Stimulated activated naive CD4-positive, alpha-beta T cell (primary cell): ENCODE measurements at regions not wholly inside any gene's neighbourhood (a gene's known extent, or its start where the extent isn't known, plus 50 kb on each side); places are given as distances from the start of the nearest gene placed in this dataset.
"Not testable (repeated sequence)": the region's sequence is repeated elsewhere in the genome, so short reads cannot be mapped to it uniquely, and the experiment has no call there.

Experiments
- DNase-seq, 6 experiments: peaks; one replicate each; lab custom pipeline; 2025; lab: John Stamatoyannopoulos, UW

DNA sequence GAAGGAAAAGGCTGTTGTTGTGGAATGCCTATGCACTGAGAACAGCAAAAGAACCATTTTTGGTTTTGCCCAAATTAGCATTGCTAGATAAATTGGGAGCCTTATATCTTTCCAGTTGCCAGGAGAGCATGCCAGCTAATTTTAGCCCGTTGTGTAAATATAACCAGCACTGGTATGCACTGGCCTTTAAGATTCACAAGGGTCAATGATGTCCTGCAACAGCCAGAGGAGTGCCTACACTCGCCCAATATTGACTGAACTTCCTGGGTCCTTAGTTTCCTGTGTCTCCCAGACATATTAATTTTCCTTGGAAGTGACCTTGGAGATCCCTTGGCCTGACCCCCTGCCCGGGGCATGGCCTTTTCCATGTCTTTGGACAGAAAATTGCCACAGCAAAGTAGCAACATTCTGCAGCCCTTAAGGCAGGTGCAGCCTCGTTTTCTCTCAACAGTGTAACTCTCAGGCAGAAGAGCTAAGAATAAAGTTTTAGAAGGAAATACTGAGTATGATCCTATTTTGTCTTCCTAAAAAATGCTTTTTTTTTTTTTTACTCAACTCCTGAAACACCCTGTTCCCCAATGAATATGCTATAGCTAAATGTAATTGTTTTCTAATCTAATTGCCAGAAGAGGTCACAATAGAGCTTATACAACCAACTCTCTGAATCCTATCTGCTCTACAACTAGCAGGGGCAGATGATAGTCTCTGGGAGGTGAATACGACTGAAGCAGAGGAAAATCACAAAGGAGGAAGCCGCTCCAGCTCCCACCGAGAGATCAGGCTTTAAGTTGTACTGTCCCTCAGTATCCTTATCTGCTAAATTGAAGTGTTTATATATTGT lies 131.9 kb upstream of the PCGF5 start:
- peak in 3 of 6 experiments; percentile 7 to 42 (median 32) for DNase-seq

DNA sequence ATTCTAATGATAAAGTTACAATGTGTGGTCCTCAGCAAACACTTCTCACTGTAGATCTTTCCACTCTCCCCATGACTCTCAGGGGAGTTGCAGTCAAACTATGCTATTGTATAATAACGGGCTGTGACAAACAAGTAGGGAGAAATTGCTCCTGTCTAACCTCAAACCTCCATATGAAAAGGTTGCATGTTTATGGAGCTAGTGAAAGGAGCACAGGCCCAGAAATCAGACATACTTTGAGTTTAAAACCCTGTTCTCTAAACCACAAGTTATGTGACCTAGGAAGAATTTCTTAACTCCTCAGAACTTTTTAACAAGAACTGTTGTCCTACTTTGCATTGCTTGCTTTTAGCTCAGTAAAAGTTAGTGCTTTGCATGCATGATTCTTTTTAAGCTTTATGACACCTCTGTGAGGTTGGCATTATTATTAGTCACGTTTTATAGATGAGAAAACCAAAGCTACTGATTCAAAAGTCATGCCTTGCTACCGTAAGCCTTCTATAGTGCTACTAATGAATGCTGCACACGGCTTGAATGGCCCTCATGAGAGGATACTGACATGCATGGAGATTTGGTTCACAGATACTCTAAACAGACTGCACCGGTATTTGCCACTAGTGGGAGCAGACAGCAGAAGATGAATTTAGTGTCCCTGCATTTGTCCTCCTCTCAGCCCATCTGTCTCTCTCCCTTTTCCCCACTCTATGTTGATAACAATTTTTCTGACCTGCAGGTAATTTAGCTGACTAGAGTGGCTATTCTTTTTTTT lies 129.5 kb upstream of the PCGF5 start:
- no peak for DNase-seq

DNA sequence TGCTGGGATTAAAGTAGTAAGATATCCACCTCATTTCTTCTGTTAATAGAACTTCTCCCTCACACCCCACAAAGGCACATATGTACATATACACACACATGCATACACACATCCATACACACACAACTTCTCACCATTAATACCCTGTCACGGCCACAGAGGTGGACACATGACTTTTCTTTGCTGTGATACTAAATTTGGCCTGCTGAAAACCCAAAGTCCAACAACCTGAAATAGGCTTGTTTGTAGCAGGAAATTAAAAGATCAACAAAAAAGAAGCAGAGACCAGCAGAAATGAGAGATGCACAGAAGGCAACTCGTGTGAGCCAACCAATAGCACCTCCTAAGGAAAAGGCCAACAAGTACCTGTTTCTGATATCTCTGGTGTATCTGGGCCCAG lies 128.7 kb upstream of the PCGF5 start:
- DNase-seq = no peak

GRCh38 chr10:91096274-91096673 lies 124.2 kb upstream of the PCGF5 start:
- no peak for DNase-seq

DNA sequence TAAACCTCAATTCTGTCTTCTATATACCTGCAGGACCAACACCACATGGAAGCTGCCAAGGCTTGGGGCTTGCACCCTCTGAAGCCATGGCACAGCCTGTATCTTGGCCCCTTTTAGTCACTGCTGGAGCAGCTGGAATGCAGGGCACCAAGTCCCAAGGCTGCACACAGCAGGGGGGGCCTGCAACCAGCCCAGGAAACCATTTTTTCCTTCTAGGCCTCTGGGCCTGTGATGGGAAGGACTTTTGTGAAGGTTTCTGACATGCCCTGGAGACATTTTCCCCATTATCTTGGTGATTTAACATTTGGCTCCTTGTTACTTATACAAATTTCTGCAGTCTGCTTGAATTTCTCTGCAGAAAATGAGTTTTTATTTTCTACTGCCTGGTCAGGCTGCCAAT lies 123.2 kb upstream of the PCGF5 start:
- no peak for DNase-seq

- DNase-seq = not testable (repeated sequence)
Observed at GRCh38 chr10:91098021-91098420, 122.4 kb upstream of the PCGF5 start.

GRCh38 chr10:91103384-91104192 lies 116.9 kb upstream of the PCGF5 start:
- DNase-seq = no peak

DNA sequence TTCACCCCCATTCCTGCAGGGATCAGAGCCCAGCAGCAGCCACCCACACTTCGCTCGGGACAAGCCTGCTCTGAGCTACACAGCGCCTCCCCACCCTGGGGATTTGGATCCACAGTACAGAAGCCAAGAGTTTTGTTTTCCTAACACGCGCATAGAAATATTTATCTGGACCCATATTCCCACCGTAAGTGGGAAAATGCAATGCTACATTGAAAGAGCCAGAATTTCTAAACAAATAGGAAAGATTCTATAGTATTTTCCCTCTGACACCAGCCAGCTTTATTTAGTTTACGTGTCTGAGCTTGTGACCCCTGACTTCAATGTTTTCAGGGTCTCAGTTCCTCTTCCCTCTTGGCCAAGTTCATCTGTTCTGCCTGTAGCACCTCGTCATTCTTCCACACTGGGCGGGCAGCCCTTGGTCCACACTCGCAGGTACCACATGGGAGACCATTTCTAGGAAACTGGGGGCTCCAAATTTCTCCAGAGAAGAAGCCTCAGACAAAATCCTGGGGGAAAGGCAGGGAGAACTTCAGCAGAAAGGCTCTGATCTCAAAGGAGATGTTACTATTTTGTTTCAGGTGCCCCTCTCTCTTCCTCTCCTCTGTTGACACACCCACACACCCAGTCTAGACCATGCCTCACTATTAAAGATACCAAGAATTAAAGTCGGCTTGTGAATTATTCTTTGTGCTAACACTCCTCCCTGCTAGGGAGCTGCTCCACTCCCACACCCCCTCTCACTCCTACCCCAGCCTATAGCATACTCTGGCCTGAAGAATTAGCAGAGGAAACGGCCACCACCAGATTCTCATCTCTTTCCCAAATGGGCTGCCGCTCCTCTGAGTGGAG lies 116.0 kb upstream of the PCGF5 start:
- DNase-seq = no peak

DNA sequence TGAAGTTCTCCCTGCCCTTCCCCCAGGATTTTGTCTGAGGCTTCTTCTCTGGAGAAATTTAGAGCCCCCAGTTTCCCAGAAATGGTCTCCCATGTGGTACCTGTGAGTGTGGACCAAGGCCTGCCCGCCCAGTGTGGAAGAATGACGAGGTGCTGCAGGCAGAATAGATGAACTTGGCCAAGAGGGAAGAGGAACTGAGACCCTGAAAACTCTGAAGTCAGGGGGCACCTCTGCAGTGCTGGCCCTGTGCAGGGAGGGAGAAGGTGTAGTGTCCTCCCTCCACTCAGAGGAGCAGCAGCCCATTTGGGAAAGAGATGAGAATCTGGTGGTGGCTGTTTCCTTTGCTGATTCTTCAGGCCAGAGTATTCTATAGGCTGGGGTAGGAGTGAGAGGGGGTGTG lies 115.2 kb upstream of the PCGF5 start:
- DNase-seq = no peak

GRCh38 chr10:91108820-91109219 lies 111.6 kb upstream of the PCGF5 start:
- DNase-seq = no peak

- no peak for DNase-seq
Observed at GRCh38 chr10:91111060-91111459, 109.4 kb upstream of the PCGF5 start.

GRCh38 chr10:91115618-91116390 lies 104.7 kb upstream of the PCGF5 start:
- no peak for DNase-seq

DNA sequence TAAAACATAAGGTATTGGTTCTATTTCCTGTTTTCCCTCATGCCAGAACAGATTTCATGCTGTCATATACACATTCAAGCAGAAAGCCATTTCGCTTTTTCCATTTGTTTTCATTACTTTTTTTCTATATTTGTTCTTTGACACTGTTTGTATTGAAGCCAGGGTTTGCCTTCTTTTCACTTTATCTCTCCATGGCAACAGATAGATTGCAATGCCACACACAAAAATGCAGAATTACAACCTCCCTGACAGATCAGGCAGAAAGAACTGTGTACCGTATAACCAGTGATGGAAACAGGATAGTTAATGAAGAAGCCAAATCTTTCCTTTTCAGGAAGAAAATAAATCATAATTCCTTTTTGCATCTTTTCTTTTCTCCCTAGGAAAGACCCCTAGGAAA lies 103.0 kb upstream of the PCGF5 start:
- DNase-seq = no peak

- DNase-seq = no peak
Observed at GRCh38 chr10:91120348-91120747, 100.1 kb upstream of the PCGF5 start.

GRCh38 chr10:91123261-91123660 lies 97.2 kb upstream of the PCGF5 start:
- DNase-seq = no peak

DNA sequence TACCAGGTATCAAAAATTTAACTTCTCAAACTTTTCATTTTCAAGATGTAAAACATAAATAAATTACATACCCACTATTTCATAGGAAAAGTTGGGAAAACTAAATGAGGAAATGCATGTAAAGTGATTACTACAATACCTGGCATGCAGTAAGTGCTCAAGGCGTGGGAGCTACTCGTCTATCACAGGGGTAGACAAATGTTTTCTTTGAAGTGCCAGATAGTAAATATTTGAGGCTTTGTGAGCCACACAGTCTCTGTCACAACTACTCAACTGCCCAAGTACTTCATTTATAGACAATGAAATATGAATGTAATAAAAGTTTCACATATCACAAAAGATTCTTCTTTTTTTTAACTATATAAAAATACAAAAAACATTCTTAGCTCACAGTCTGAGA lies 96.4 kb upstream of the PCGF5 start:
- DNase-seq = no peak

DNA sequence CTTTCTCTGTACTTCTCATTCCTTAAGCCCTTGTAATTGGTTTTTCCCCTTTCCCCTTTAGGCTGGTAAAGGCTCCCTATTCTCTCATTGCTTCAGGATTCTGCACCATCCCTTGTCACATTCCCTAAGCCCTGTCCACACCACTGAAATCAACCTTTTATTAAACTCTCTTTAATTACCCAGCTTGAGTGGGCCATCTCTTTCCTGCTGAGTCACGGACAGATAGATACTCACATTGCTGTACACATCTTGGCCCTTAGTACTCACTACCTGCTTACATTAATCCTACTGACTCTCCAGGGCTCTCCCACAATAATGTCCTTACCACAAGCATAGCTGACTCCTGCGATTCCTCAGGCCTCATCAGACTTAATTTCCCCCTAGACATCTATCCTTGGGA lies 94.0 kb upstream of the PCGF5 start:
- DNase-seq = no peak

GRCh38 chr10:91127341-91128082 lies 93.0 kb upstream of the PCGF5 start:
- DNase-seq = no peak

DNA sequence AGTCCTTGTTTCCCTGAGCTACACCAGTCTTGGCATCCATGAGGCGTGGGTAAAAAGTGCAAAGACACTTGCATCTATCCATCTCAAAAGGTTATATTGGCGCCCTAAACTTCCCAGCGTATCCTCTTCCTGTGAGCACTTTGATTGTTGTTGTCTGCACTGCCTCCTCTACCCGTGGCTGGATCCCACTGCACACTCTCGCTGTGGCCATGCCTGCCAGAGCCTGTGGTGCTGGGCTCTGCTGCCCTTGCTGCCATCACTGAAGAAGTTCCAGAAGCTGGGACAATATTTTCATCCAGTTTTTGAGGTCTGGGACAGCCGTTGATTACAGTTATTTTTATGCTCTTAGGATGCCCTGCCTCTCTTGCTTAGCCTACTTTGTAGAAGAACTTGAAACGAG lies 85.3 kb upstream of the PCGF5 start:
- DNase-seq = no peak

GRCh38 chr10:91137011-91137643 lies 83.3 kb upstream of the PCGF5 start:
- DNase-seq = no peak
